Spleen (tissue), 11 donors: ENCODE measurements at regions not wholly inside any gene's neighbourhood (a gene's known extent, or its start where the extent isn't known, plus 50 kb on each side); places are given as distances from the start of the nearest gene placed in this dataset.
A peak's percentile ranks its signal among the peaks of the same experiment; 100 is the strongest.
"Not testable (repeated sequence)": the region's sequence is repeated elsewhere in the genome, so short reads cannot be mapped to it uniquely, and the experiment has no call there.

Experiments used
- DNase-seq: peaks from one replicate; pipeline ENCODE4 v3.0.0-alpha.2; 2020
- H3K27ac ChIP-seq, 8 donors: fragments of 200-600 bp; sonication (generic) in 7 of 8; 1 replicate in 4 of 8; 2 replicates in 4 of 8; pipeline versions ENCODE4 v1.5.0 to v1.8.0; 2016 to 2021; ENCODE audit warnings: inconsistent platforms in 4 of 8, mild to moderate bottlenecking in 4 of 8, moderate library complexity in 1 of 8
- H3K27me3 ChIP-seq, 7 donors: fragments of 200-600 bp; sonication (generic) in 6 of 7; replicated peaks in 1 of 7; 1 replicate in 4 of 7; 2 replicates in 3 of 7; pipeline versions ENCODE4 v1.5.0 to v1.8.0; 2016 to 2021; ENCODE audit warnings: inconsistent platforms in 3 of 7, mild to moderate bottlenecking in 1 of 7
- H3K36me3 ChIP-seq, 6 donors: fragments of 200-600 bp; sonication (generic) in 5 of 6; 1 replicate in 4 of 6; 2 replicates in 2 of 6; pipeline versions ENCODE4 v1.5.0 to v1.8.0; 2016 to 2021; ENCODE audit warnings: inconsistent platforms in 2 of 6
- H3K4me1 ChIP-seq, 6 donors: fragments of 200-600 bp; sonication (generic) in 5 of 6; 1 replicate in 3 of 6; 2 replicates in 3 of 6; pipeline versions ENCODE4 v1.5.0 to v1.8.0; 2016 to 2021; ENCODE audit warnings: inconsistent platforms in 3 of 6
- H3K4me3 ChIP-seq, 8 donors: fragments of 200-600 bp; sonication (generic) in 7 of 8; 1 replicate in 4 of 8; 2 replicates in 4 of 8; pipeline versions ENCODE4 v1.5.0 to v1.8.0; 2016 to 2021; ENCODE audit warnings: inconsistent platforms in 4 of 8, mild to moderate bottlenecking in 4 of 8, moderate library complexity in 2 of 8
- H3K9me3 ChIP-seq, 8 donors: fragments of 200-600 bp; sonication (generic) in 7 of 8; 1 replicate in 4 of 8; 2 replicates in 4 of 8; pipeline versions ENCODE4 v1.5.0 to v1.8.0; 2016 to 2021; ENCODE audit warnings: inconsistent platforms in 4 of 8
- CTCF ChIP-seq, 11 experiments: fragments of 200-600 bp in 7 of 11; fragments of 450-650 bp in 4 of 11; sonication (generic) in 4 of 11; IDR thresholded peaks in 8 of 11; conservative IDR thresholded peaks in 3 of 11; 1 replicate in 7 of 11; 2 replicates in 4 of 11; pipeline versions ENCODE4 v1.4.0 to v1.8.0; 2016 to 2021; ENCODE audit warnings: antibody characterized with exemption in 11 of 11, inconsistent platforms in 4 of 11, mild to moderate bottlenecking in 1 of 11
- POLR2A ChIP-seq, 3 donors: fragments of 450-650 bp; IDR thresholded peaks; one replicate each; pipeline ENCODE4 v1.5.1; 2017; ENCODE audit warnings: antibody characterized with exemption in 3 of 3, mild to moderate bottlenecking in 1 of 3
- POLR2AphosphoS5 ChIP-seq, 3 donors: sonication (generic); formaldehyde crosslinking; IDR thresholded peaks; one replicate each; pipeline ENCODE4 v1.5.1; 2017; ENCODE audit warnings: antibody characterized with exemption in 3 of 3
- WGBS, 5 donors: extraction: QIAGEN DNeasy Blood & Tissue Kit in 3 of 5; methylation state at CpG; one replicate each; pipeline versions ENCODE4 v1.1.5 to v1.1.7; 2013 to 2018; 5-methylcytosine and 5-hydroxymethylcytosine counted together
- intact Hi-C: fragments of 100-400 bp; cut with DNase I; formaldehyde crosslinking; loops from one replicate; pipeline ENCODE4 v1.15.0; 2023; ENCODE audit warnings: low total_unique reads
- donor health status: healthy with polysubstance abuse.
- donor health status: DM: no; HTN: no; CAD: no; lungs with moderate emphysema.
- donor health status: DM: no; HTN: no; CAD: no.
- donor health status: Bipolar disorder and iron deficiency.
- donor health status: healthy.
- donor health status: DM: no; HTN: no; CAD: no.
- donor health status: DM: yes; HTN: yes; CAD: no.

- H3K27me3 ChIP-seq: no peaks in the 10 kb centered on the region
- intact Hi-C loops: no loop called here
- H3K27ac ChIP-seq: no peak overlapping the region
- no peak for DNase-seq
- no peak for TF ChIP-seq POLR2A (IDR thresholded peaks at IDR 0.05)
- TF ChIP-seq POLR2AphosphoS5 (IDR thresholded peaks at IDR 0.05): no peak
- TF ChIP-seq CTCF (IDR thresholded peaks at IDR 0.05 in 8 of 11, conservative IDR thresholded peaks at IDR 0.05 in 3 of 11): no peak
- peaks cover 0 to 15% (median 11%) of the 10 kb centered on the region in 8 donors for H3K9me3 ChIP-seq
- H3K4me1 ChIP-seq: no peaks in the 10 kb centered on the region
- H3K36me3 ChIP-seq: no peaks in the 10 kb centered on the region
- H3K4me3 ChIP-seq: no peak overlapping the region
Observed at GRCh38 chr9:7640231-7640630, 159.3 kb downstream of the DMAC1 start.

DNA sequence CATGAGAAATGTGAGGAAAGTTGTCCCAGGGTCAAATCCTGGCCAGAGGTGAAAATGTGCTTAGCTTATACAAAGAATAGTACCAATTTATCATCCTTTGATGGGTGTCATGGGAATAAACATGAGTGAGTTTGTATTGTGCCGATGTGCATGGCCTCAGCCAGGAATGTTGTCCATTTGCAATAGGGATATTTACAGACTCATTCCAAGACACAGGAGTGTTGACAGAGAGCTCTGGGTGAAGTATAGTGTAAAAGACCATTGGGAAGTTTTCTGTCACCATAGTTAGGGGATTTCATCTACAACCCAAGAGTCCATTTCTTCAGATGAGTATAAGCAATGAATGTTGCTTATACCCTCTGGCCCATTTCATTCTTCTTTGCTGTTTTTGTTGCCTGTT, 160.1 kb downstream of the DMAC1 start:
- H3K4me1 ChIP-seq: no peaks in the 10 kb centered on the region
- 74 to 89% (median 79%) methylated on average over 1 of the region's 1 CpG for WGBS, 5 donors
- H3K27ac ChIP-seq: no peak overlapping the region
- H3K9me3 ChIP-seq: peaks cover 0 to 8% (median 5%) of the 10 kb centered on the region in 8 donors
- H3K36me3 ChIP-seq: no peaks in the 10 kb centered on the region
- no peaks in the 10 kb centered on the region for H3K27me3 ChIP-seq
- intact Hi-C loops: no loop called here
- no peak for TF ChIP-seq POLR2AphosphoS5 (IDR thresholded peaks at IDR 0.05)
- no peak for TF ChIP-seq CTCF (IDR thresholded peaks at IDR 0.05 in 8 of 11, conservative IDR thresholded peaks at IDR 0.05 in 3 of 11)
- TF ChIP-seq POLR2A (IDR thresholded peaks at IDR 0.05): no peak
- no peak overlapping the region for H3K4me3 ChIP-seq
- no peak for DNase-seq

DNA sequence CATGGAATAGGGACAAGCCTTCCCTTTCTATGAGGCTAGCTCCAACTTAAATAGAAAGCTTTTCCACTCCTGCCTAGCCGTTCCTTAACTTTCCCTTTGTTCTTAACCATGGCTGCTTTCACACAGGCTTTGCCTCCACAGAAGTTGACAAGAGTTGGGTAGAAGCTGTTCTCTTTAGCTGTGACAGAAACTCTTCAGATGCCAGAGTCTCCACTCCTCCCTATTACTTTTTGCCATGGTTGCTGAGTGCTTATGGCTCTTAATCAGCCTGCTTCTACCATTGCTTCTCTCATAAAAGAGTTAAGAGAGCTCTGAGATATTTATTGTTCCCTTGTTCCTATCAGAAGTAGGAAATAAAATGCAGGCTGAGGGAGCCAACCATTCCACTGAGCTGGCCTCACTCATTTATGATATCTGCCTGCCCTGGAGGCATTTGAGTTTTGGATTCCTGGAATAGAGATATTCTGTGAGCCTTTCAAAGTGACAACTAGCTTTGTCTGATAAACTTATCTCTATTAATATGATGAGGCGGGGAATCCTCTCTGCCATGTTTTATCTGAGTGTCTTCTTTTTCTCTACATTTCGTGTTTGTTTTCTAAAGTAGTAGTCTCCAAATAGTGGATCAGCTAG, 162.6 kb downstream of the DMAC1 start:
- H3K27ac ChIP-seq: no peak overlapping the region

DNA sequence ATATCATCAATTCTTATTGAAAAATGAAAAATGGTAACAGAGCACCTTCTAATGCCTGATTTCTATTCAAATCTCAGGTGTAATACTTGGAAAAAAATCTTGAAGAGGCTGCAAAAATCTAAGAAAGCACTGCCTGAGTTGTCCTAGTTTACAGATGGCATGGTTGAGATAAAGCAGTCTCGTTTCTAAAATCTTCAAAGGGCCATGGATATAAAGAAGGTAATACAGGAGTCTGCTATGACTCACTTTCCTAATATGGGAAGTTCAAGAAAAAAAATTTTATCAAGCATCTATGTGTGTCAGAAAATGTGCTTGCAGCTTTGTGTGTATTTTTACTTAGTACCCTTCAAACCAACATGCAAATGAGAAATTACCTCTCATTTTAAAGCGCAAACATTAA, 163.3 kb downstream of the DMAC1 start:
- no peaks in the 10 kb centered on the region for H3K36me3 ChIP-seq
- intact Hi-C loops: no loop called here
- no peak for DNase-seq
- peaks cover 0 to 10% (median 0%) of the 10 kb centered on the region in 8 donors for H3K9me3 ChIP-seq
- H3K4me1 ChIP-seq: no peaks in the 10 kb centered on the region
- no peak for TF ChIP-seq CTCF (IDR thresholded peaks at IDR 0.05 in 8 of 11, conservative IDR thresholded peaks at IDR 0.05 in 3 of 11)
- TF ChIP-seq POLR2A (IDR thresholded peaks at IDR 0.05): no peak
- TF ChIP-seq POLR2AphosphoS5 (IDR thresholded peaks at IDR 0.05): no peak
- WGBS, 5 donors: 75 to 83% (median 83%) methylated on average over 2 of the region's 2 CpGs
- H3K4me3 ChIP-seq: no peak overlapping the region
- no peaks in the 10 kb centered on the region for H3K27me3 ChIP-seq
- no peak overlapping the region for H3K27ac ChIP-seq

More for the DNA sequence above, 162.6 kb downstream of the DMAC1 start:
- Histone ChIP-seq H3K9me3 (peaks cover 0 to 4% (median 0%) of the 10 kb centered on the region in 8 donors), H3K27me3 (no peaks in the 10 kb centered on the region), H3K4me3 (no peak overlapping the region), H3K4me1 (no peaks in the 10 kb centered on the region), H3K36me3 (no peaks in the 10 kb centered on the region)
- no peak for DNase-seq
- intact Hi-C loops: no loop called here
- TF ChIP-seq CTCF (IDR thresholded peaks at IDR 0.05 in 8 of 11, conservative IDR thresholded peaks at IDR 0.05 in 3 of 11): no peak
- TF ChIP-seq POLR2AphosphoS5 (IDR thresholded peaks at IDR 0.05): no peak
- no peak for TF ChIP-seq POLR2A (IDR thresholded peaks at IDR 0.05)
- WGBS, 5 donors: 78 to 88% (median 83%) methylated on average over 3 of the region's 3 CpGs

DNA sequence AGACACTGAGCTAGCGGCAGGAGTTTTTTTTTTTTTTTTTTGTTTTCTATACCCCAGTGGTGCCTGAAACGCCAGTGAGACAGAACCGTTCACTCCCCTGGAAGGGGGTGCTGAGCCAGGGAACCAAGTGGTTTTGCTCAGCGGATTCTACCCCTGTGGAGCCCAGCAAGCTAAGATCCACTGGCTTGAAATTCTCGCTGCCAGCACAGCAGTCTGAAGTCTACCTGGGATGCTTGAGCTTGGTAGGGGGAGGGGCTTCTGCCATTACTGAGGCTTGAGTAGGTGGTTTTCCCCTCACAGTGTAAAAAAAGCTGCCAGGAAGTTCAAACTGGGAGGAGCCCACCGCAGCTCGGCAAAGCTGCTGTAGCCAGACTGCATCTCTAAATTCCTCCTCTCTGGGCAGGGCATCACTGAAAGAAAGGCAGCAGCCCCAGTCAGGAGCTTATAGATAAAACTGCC, 173.0 kb downstream of the DMAC1 start:
- H3K4me1 ChIP-seq, H3K9me3 ChIP-seq, intact Hi-C loops, H3K27me3 ChIP-seq, H3K36me3 ChIP-seq: not testable (repeated sequence)
- DNase-seq: peak; percentile 57
- H3K4me3 ChIP-seq: peak overlapping the region in 1 of 8 donors; percentile 30
- 17 to 28% (median 24%) methylated on average over 7 of the region's 7 CpGs for WGBS, 5 donors
- H3K27ac ChIP-seq: peak overlapping the region in 1 of 8 donors; percentile 4
